ENCODE measurements at regions not wholly inside any gene's neighbourhood (a gene's known extent, or its start where the extent isn't known, plus 50 kb on each side); places are given as distances from the start of the nearest gene placed in this dataset.

GRCh38 chr15:77796046-77796729 lies 163.5 kb upstream of the LINGO1 start:
- DNase-seq (ENCODE audit: low spot score) = no peak

- DNase-seq (ENCODE audit: low spot score) = no peak
Measured at GRCh38 chr15:77795446-77795845, 162.7 kb upstream of the LINGO1 start.

DNA sequence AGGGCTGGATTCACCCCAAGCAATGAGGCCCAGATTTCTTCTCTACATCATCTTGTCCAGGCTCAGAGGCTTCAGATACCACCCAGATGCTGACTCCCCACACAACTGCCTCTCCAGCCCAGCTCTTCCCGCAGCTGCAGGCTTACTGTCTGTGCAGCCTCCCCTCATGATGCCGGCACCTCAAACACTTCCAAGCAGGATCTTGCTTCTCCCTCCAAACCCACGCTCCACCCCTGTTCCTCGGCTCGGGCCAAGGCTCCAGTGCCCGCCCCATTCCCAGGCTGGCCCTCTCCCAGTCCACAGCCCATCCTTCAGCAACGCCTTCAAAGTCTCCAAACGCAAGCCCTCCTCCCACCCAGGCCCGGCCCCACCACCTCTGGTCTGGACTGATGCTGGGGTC lies 159.2 kb upstream of the LINGO1 start:
- DNase-seq (ENCODE audit: low spot score) = no peak

DNA sequence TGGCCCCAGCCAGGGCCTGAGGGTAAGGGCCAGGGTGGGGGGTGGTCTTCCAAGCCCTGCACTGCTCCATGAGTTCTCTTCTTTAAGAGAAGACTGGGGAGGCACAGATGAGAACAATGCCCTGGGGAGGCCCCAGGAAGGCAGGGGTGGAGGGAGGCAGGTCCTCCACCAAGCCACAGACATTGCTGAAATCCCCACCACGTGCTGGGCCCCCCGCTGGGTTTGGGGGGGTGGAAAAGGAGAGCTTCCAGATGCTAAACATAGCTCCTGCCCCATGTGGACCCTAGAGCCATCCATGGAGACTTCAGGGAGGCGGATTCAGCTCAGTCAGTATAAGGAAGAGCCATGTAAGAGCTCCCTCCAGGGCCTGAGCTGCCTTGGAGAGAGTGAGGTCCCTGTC lies 157.8 kb upstream of the LINGO1 start:
- no peak for DNase-seq (ENCODE audit: low spot score)

GRCh38 chr15:77786956-77787355 lies 154.2 kb upstream of the LINGO1 start:
- DNase-seq (ENCODE audit: low spot score) = no peak

- no peak for DNase-seq (ENCODE audit: low spot score)
Measured at GRCh38 chr15:77786181-77786890, 153.6 kb upstream of the LINGO1 start.

DNA sequence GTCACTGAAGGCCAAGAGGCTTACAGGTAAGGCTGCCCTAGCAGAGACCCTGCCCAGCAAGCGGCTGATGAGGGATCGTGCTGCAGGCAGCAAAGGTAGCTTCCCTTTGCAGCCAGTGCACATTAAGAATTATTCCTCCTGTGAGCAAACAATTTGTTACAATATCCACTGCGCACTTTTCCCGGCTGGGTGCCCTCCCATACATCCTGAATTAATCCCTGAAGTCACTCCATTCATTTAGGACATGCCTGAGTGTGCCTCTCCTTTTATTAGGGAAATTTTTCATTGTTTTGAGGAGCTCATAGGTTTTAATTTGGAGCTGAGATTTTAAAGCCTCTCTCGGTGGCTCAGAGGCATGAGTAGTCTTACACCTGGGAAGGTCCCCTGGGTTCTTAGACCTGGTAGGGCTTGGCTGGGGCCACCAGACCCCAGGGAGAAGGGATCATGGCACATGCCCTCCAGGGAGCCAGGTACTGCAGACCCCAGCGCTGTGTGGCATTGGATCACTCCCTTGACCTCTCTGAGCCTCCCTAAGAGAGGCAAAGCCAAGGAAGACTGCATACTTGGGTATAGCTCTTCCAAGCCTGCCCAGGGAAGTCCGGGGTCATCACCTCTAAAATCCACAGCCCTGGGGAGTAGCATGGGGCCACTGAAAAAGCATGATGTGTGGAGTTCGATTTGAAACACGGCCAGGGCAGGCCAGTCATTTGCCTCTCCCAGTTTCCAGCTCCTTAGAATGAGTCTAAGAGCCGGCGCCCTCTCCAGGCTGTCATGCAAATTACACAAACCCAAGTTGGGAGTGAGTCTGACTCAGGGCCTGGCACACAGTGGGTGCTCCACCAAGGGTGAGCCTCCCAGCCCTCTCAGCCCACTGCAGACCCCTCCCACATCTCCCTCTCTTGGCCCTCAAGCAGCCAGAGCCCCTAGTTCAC lies 151.9 kb upstream of the LINGO1 start:
- DNase-seq (ENCODE audit: low spot score) = peak; percentile 13

GRCh38 chr15:77783636-77784035 lies 150.9 kb upstream of the LINGO1 start:
- no peak for DNase-seq (ENCODE audit: low spot score)

DNA sequence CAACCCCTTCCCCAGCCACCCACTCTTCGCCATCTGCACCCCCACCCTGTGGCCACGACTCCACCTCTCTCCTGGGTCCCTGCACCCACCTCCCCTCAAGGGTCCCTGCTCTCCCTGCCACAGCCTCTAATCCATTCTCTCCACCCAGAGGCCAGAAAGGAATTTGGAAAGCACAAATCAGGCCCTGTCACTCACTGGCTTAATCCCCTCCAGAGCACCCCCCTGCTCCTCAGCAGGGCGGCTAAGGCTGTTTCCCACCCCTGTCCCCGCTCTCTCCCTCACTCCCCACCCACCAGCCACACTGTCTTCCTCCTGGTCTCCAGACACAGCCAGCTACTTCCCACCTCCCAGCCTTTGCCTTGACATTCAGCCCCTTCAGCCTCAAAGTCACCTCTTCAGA lies 150.0 kb upstream of the LINGO1 start:
- no peak for DNase-seq (ENCODE audit: low spot score)

DNA sequence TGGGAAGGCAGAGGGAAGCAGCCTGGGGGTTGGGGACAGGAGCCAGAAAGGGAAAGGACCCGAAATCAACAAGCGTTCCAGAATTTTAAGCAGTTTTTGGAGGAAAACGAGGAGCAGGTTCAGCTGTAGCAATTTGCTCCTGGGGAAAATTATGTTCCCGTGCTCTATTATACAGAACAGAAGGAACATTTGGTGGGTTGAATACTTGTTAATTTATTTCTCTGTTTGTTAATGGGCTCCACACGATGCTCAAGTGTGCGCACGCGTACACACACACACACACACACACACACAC lies 149.2 kb upstream of the LINGO1 start:
- no peak for DNase-seq (ENCODE audit: low spot score)

DNA sequence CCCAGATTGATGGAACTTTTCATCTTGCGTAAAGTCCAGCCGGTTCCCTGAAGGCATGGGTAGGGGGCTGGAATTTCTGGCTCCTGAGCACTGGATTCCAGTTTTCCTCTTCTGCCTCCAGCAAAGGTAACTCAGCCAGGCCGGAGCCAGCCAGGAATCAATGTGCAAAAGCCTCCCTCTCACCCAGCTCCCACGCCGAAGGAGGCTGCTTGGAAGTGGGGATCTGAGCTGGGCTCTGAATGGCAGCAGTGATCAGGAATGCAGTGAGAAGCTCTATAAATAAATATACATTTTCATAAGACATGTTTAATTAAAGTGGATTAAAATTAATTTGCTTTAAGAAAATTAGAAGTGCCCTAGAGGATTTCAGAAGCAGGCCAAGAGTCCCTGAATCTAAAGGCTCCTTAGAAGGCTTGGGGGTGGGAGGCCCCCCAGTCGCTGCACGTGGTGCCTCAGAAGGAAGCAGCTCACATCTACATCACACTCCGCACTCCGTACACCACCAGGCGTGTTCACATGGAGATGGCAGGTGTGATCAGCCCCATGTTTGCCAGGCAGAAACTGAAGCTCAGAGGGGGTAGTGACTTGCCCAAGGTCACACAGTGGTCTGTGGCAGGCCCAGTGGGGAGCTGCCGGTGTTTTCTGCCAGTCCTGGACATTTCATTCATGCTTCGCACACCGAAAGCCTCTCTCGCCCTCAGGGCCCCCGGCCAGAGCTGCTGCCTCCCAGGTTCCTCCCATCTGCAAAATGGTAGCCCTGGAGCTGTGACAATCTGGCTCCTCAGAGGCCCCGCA lies 148.6 kb upstream of the LINGO1 start:
- no peak for DNase-seq (ENCODE audit: low spot score)

DNA sequence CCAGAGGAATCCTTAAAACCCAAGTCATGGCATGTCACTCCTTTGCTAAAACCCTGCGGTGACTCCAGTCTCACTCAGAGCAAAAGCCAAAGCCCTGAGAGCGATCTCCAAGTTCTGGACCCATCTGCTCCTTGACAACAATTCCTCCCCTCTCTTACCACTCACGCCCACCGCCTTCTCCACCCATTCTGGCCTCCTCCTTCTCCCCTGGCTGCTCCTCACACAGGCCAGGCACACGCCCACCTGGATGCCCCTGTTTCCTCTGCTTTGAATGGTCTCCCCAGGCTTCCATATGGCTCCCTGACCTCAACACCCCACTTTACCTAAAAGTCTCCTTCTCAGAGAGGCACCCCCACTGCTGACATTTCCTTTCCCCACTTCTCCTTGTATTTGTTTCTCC lies 146.1 kb upstream of the LINGO1 start:
- DNase-seq (ENCODE audit: low spot score) = no peak

DNA sequence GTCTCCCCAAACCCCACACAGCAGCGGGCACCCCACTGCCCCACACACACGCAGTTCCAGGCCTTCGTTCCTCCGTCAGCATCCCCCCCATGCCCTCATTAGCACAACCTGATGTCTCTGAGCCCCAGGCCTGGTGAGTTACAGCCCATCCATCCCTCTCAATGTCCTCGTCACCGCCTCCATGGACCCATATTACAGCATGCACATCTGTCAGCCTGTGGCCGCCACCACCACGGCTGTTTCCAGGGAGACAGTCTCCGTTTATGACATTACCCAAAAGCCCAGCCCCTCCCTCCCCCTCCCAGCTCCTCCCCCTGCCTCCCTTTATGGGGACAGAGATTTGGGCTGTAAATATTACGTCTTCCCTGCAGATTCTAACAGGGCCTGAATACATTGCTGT lies 143.1 kb upstream of the LINGO1 start:
- no peak for DNase-seq (ENCODE audit: low spot score)

DNA sequence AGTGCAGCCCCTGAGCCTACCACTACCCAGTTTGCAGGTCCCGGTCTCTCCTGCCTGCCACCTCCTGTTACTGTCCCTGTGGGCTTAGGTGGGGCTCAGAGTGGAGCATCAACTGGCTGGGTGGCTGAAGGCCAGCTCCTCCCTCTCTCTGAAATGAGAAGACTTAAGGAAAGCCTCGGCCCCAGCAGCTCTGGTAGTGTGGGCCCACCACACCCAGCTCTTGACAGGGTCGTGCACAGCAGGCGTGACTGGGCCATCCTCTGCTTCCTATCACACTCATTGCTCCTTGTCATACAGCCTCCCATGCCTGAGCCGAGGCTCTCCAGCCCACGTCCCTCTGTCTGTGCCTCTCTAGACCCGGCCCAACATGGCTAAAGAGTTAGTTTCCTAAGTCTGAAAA lies 142.7 kb upstream of the LINGO1 start:
- no peak for DNase-seq (ENCODE audit: low spot score)

GRCh38 chr15:77774350-77774749 lies 141.6 kb upstream of the LINGO1 start:
- no peak for DNase-seq (ENCODE audit: low spot score)

DNA sequence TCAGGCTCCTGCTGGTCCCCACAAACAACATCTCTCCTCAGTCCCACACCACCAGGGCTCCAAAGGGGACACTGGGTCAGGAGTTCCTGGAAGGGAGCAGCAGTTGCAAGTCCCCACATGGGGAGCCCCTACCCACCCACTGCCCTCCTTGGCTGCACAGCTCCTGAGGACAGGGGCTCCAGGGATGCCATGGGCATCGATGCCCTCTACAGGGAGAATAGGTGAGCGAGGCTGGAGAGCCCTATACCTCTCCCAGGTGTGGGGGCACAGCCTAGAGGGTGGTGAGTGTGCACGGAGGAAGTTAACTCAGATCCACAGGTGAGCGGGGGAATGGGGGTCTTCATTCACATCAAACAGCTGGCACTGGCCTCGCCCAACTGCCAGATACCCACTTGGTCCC lies 141.2 kb upstream of the LINGO1 start:
- no peak for DNase-seq (ENCODE audit: low spot score)

DNA sequence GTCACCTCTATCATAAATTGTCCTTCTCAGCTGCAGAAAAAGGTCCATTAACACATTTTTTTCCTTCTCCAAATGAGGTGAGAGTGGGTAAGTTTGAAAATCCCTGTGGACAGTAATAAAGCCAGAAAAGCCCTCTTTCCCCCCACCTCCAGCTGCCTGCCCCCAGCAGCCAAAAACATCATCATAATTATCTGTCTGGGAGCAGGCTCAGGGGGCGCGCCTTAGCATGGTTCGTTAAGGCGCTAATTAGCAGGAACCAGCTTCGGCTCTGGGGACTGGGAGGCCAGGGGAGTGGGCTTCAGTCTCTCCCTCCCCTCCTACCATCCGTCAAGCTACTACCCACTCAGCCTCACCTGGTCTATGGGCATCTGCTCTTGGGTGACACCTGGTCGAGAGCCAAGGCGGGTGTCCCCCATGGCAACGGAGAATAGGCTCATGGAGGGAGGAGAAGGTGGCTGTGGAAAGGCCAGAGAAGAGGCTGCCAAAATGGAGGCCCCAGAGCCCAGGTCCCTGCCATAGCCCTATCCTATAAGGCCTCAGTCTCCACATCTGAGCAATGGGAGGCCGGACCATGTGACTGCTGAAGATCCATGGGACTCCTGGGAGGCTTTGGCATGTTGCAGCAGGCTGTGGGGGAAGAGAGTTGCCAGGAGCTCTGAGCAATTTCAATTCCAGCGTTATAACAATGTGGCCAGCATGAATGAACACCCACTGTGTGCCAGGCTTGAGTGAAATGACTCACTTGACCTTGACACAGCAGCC lies 140.1 kb upstream of the LINGO1 start:
- DNase-seq (ENCODE audit: low spot score) = no peak

- DNase-seq (ENCODE audit: low spot score) = no peak
Measured at GRCh38 chr15:77771616-77772015, 138.9 kb upstream of the LINGO1 start.

GRCh38 chr15:77769700-77770099 lies 137.0 kb upstream of the LINGO1 start:
- no peak for DNase-seq (ENCODE audit: low spot score)

- DNase-seq (ENCODE audit: low spot score) = no peak
Measured at GRCh38 chr15:77768521-77769078, 135.9 kb upstream of the LINGO1 start.

GRCh38 chr15:77768107-77768506 lies 135.4 kb upstream of the LINGO1 start:
- no peak for DNase-seq (ENCODE audit: low spot score)
